NCI-H2196 treated with DMSO at 0.1 percent for 48 hours (cell line): ENCODE measurements at regions not wholly inside any gene's neighbourhood (a gene's known extent, or its start where the extent isn't known, plus 50 kb on each side); places are given as distances from the start of the nearest gene placed in this dataset.

Experiments used
- DNase-seq: peaks from one replicate; lab custom pipeline; 2025; ENCODE audit not compliant: unreplicated experiment; lab: John Stamatoyannopoulos, UW

GRCh38 chrX:39834600-39834999, 263.2 kb downstream of the BCOR start:
- no peak for DNase-seq

DNA sequence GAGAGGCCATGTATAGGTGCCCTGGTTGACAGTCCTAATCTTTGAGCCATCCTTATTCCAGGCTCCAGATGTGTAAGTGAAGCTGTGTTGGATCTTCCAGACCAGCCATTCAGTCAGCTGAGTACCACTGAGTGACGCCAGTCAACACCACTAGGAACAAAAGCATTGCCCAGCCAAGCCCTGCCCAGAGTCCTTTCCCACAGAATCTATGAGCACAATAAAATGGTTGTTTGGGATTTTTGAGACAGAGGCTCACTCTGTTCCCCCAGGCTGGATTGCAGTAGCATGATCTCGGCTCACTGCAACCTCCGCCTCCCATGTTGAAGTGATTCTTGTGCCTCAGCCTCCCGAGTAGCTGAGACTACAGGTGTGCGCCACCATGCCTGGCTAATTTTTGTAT, 262.5 kb downstream of the BCOR start:
- no peak for DNase-seq

GRCh38 chrX:39835776-39836175, 262.0 kb downstream of the BCOR start:
- no peak for DNase-seq

DNA sequence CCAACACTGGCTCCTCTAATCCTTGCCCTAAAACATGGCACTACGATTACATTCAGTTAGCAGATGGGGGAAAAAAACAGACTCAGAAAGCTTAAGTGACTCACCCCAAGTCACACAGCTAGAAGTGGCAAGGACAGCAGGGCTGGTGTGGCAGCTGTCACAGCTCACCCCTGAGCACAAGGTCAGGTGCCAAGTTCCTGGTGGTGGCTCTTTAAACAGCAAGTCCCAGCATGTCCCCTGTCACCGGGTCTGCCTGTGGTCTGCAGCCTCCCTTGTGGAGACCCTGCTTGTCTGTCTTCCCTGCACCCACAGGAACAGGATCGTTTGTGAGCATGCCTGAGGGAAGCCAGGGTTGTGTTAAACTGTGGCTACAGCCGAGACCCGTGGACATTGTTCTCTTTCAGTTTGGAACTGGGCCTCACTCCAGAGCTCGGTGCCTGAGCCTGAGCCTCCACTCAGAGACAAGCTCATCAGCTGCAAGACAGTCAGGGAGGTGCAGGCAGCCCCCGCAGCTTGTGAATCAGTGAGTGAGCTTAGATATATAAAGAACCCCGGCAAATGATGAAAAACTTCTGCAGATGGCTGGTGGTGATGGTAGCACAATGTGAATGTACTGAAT, 260.8 kb downstream of the BCOR start:
- peak; percentile 0 for DNase-seq

- DNase-seq: no peak
Observed at GRCh38 chrX:39837688-39838087, 260.1 kb downstream of the BCOR start.

DNA sequence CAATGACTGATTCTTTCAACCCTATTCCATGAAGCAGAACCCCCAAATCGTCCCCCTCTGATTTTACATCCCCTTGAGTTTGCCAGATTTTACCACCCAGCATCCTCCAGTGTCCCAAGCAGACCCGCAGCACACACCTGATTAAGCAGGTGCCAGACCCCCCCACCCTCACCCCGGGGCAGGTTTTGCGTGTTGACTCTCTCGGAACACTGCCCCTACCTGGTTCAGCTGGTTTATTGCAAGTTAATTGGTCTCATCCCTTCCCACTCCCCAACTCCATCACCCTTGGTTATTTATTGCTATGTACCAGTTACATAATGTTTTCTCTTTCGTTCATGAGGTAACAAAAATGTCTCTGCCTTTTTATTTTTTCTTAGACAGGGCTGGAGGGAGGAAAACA, 258.4 kb downstream of the BCOR start:
- no peak for DNase-seq

DNA sequence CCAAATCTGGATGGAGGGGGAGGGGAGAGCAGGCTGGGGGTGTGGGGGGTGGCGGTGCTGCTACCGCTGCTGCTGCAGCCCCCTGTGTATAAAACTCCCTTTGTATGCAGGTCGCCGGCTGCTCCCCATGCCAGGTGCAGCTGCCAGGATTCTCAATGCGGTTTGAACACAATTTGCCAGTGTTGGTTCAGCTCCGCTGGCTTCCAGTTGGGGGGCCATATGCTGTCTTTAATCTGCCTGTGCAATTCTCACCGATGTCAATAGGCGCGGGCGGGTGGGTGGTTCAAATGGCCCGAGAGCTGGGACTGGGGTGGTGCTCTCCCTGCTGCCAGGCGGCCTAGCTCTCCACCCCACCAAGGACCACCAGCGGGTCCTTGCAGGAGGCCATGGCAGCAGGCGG, 257.6 kb downstream of the BCOR start:
- DNase-seq: no peak

DNA sequence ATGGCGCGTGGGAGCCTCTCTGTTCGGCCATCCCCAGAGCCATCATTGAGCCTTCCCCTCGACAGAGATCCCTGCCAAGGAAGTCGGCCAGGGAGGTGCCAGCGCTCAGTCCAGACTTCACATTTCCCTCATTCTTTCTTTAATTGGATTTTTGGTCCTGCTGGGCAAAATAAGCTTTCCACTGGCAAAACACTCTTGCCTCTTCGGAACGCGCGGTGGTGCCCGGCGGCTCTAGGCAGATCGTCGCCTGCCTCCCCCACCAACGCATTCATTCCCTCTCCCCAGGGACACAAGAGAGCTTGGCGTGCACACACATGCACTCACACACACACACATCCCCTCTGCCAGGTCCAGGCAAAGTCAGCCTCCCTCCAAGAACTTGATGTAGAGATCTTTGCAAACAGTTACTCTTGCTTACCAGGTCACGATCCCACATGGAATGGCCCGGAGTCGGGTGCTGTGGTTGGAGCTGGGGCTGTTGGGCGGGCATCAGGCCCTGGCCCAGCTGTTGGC, 257.1 kb downstream of the BCOR start:
- no peak for DNase-seq

DNA sequence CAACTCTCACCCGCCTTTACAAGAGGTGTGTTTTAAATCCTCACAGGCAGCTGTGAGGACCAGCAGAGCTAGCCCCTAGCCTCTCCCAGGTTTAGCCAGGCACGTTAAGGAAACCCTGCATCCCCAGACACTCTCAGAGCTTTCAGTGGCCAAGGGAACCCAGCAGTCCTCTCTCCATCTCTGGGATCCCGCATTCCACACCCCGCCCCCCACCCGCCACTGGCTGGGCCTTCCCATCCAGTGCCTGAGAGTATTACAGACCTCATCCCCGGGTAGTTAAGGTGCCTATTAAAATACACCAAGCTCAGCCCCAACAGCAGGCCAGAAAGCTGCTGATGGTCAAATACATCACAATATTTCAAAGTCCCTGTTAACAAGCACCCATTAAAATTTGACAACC, 256.2 kb downstream of the BCOR start:
- no peak for DNase-seq

DNA sequence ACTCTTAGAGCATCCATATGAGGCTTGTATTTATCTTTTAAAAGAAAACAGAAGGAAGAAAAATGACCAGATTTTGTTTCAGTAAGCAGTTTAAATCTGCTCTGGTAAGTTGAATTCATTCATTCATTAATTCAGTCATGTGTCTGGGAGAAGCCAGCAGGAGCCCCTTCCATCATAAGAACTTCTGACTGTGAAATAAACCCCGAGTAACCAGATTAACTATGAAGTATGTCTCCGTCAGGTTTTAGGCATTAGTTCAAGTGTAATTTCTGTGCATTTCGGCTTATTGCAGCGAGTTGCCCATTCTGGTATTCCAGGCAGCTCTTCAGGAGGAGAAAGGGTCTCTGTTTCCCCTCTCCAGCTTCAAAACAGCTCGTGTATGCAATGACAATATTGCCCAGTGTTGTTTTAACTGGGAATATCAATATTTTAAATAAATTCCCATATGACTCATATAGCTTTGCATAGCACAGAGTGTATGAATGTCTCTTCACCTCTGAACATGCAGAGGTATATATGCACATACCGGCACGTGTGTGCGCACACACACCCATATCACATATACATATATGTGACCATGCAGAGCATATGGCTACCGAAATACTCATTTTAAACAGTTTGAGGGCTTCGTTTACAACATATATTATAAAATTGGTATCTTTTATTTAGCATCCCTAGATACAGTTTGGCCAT, 255.3 kb downstream of the BCOR start:
- DNase-seq: no peak

DNA sequence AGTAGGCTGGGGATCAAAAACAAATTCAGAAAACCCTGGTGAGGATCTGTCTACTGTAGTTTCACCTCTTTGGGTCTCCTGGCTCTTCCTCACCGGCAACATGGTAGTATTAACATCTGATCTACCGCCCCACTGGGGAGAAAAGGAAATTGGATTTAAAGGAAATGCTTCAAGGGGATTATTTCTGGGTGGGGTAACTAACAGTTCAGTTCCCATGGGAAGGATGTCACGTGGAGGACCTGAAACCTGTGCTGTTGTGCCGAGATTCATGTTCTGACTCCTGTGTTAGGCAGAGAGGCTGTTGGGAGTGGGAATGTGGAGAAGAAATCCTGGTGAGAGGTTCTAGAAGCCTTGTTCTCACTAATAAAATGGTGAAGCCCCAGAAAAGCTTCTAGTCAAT, 254.4 kb downstream of the BCOR start:
- no peak for DNase-seq

GRCh38 chrX:39845233-39845632, 252.5 kb downstream of the BCOR start:
- DNase-seq: no peak

DNA sequence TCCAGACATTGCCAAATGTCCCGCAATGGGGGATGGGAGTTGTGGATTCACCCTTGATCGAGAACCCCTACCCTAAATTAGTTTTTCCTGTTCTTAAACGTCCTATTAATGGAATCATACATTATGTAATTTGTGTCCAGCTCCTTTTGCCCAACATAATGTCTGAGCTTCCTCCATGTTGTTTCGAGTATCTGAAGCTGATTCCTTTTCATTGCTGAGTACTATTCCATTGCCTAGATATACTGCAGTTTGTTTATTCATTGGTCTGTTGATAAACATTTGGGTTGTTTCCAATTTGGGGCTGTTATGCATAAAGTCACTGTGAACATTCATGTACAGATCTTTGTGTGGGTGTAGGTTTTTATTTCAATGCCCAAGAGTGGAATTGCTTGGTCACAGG, 251.3 kb downstream of the BCOR start:
- DNase-seq: no peak

GRCh38 chrX:39848243-39848642, 249.5 kb downstream of the BCOR start:
- DNase-seq: no peak

GRCh38 chrX:39848900-39849299, 248.9 kb downstream of the BCOR start:
- no peak for DNase-seq

DNA sequence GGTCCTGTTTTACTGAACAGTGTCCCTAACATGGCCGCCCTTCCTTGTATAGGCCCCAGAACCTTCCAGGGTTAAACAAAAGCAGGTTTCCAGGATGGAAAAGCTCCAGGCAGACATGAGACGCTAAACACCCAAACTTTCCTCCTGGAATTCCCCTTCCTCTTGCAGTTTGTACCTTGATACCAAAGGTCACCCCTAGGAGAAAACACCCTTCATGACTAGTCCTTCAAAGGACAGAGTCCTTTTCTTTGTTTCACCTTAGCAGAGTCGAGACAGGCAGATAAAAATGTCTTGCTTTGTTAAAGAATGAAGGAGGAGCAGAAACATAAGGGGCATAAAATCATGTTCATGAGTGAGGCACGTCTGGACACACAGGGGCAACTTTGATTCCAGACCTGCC, 247.5 kb downstream of the BCOR start:
- no peak for DNase-seq

DNA sequence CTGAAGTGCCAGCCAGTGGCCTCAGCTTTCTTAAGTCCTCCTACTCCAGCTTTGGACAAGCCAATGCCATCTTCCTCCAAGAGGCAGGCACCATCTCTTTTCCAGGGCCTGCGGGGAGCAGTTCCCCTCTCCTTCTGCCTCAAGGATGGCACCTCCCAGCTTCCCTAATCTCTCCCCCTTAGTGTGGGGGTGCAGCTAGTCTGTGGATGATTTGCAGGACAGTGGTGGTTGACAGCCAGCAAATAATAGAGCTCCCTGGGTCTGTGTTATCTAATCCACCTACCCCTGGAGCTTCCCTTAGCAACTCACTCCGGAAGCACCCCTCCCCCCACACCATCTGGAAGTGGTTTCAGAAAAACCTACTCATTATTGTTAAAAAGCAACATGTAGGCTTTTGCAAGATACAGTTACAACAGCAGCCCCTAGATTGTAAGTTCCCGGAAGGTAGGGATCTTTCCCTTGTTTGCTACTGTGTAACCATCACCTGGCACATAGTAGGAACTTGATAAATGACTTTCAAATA, 247.1 kb downstream of the BCOR start:
- no peak for DNase-seq

GRCh38 chrX:39851745-39852455, 245.9 kb downstream of the BCOR start:
- no peak for DNase-seq

- no peak for DNase-seq
Observed at GRCh38 chrX:39852491-39852890, 245.3 kb downstream of the BCOR start.

- DNase-seq: no peak
Observed at GRCh38 chrX:39853417-39854030, 244.2 kb downstream of the BCOR start.
